HFFc6 (cell line): ENCODE measurements at regions not wholly inside any gene's neighbourhood (a gene's known extent, or its start where the extent isn't known, plus 50 kb on each side); places are given as distances from the start of the nearest gene placed in this dataset.
A peak's percentile ranks its signal among the peaks of the same experiment; 100 is the strongest.

ENCODE experiments used
- DNase-seq: peaks from one replicate; pipeline ENCODE4 v3.0.0-alpha.2; 2018
- H3K27ac Mint-ChIP-seq: 2 replicates; pipeline ENCODE4 v1.8.0; 2020; ENCODE audit warnings: mild to moderate bottlenecking, mixed read lengths
- H3K27me3 Mint-ChIP-seq: 2 replicates; pipeline ENCODE4 v1.8.0; 2021; ENCODE audit warnings: mild to moderate bottlenecking, moderate library complexity, mixed read lengths; ENCODE audit not compliant: insufficient read depth
- H3K36me3 Mint-ChIP-seq: 2 replicates; pipeline ENCODE4 v1.8.0; 2021; ENCODE audit warnings: low read depth, mixed read lengths
- H3K4me1 Mint-ChIP-seq: 2 replicates; pipeline ENCODE4 v1.8.0; 2020; ENCODE audit warnings: low read depth, mixed read lengths
- H3K4me3 Mint-ChIP-seq: 2 replicates; pipeline ENCODE4 v1.8.0; 2020; ENCODE audit warnings: mild to moderate bottlenecking, moderate library complexity, mixed read lengths
- H3K9me3 Mint-ChIP-seq: 2 replicates; pipeline ENCODE4 v1.8.0; 2020; ENCODE audit warnings: mild to moderate bottlenecking, mixed read lengths
- TF ChIP-seq, protein P1 (sequence below): fragments of 200-600 bp; sonication (generic); IDR thresholded peaks from 2 replicates; pipeline ENCODE4 v1.5.0; 2021; ENCODE audit warnings: antibody characterized with exemption, mild to moderate bottlenecking

DNA sequence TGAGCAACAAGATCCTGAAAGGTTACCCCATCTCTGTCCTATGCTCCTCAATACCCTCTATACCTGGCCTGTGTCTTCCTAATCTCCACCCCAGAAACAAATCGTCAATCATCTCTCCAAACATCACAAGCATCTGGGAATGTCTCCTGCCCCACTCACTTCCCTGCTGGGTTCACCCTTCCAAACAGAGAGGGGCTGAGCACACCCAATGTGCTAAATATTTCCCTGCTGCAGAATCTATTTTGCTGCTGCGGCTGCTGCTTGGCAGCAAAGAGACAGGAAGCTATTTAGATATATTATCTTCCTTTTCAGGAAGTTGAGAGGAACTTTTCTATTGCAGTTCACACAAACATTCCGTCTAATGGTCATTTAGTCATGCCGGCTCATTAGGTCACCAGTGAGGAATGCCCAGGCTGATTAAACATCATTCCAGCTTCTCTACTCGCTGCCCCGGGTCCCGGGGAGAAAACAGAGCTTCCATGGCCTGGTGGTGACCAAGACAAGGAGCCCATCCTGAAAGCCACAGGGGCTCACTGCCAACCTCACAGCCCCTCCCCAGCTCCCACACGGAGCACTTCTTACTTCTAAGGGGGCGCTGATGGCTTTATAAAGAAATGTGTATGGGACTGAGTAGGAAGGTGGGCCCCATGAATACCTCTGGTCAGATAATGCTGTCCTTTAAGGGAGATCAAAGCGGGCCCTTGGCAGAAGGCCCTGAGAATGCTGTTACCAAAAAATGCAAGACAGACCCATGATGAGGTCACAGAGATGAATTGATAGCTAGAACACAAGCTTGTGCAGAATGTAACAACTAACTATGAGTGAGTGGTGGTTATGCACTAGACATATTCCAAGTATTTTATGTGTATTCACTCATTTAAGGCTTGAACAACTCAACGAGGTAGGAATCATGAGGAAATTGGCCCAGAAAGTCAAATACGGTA, 218.3 kb downstream of the SOX9 start:
- no peaks in the 10 kb centered on the region for H3K36me3 Mint-ChIP-seq
- peak; percentile 96 for DNase-seq
- TF ChIP-seq, protein P1, sequence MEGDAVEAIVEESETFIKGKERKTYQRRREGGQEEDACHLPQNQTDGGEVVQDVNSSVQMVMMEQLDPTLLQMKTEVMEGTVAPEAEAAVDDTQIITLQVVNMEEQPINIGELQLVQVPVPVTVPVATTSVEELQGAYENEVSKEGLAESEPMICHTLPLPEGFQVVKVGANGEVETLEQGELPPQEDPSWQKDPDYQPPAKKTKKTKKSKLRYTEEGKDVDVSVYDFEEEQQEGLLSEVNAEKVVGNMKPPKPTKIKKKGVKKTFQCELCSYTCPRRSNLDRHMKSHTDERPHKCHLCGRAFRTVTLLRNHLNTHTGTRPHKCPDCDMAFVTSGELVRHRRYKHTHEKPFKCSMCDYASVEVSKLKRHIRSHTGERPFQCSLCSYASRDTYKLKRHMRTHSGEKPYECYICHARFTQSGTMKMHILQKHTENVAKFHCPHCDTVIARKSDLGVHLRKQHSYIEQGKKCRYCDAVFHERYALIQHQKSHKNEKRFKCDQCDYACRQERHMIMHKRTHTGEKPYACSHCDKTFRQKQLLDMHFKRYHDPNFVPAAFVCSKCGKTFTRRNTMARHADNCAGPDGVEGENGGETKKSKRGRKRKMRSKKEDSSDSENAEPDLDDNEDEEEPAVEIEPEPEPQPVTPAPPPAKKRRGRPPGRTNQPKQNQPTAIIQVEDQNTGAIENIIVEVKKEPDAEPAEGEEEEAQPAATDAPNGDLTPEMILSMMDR = no peak
- H3K9me3 Mint-ChIP-seq = no peaks in the 10 kb centered on the region
- H3K4me3 Mint-ChIP-seq = peak overlapping the region; percentile 70
- H3K4me1 Mint-ChIP-seq = peaks cover 55% of the 10 kb centered on the region
- no peaks in the 10 kb centered on the region for H3K27me3 Mint-ChIP-seq
- H3K27ac Mint-ChIP-seq = peak overlapping the region; percentile 92

DNA sequence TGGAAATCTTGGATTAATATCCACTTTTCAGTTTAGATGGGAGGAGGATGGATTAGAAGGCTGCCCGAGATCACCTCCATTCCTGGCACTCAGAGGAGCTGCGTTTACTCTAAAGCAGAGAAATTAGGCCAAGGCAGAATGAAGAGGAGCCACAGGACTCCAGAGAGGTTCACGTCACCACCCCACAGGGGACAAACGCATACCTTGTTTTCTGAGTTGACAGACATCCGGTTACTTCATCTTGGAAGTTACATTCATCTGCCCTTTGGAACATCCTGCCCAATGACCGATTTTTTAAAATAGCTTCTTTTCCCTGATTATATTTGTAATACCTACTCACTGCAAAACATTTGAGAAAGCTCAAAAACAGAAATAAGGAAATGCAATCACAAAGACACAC, 220.0 kb downstream of the SOX9 start:
- DNase-seq = no peak
- TF ChIP-seq, protein P1 = no peak
- H3K4me3 Mint-ChIP-seq = no peak overlapping the region
- H3K36me3 Mint-ChIP-seq = no peaks in the 10 kb centered on the region
- peaks cover 59% of the 10 kb centered on the region for H3K4me1 Mint-ChIP-seq
- H3K27me3 Mint-ChIP-seq = no peaks in the 10 kb centered on the region
- peak overlapping the region; percentile 92; the same call in 1 of the 2 replicates for H3K27ac Mint-ChIP-seq
- H3K9me3 Mint-ChIP-seq = no peaks in the 10 kb centered on the region

DNA sequence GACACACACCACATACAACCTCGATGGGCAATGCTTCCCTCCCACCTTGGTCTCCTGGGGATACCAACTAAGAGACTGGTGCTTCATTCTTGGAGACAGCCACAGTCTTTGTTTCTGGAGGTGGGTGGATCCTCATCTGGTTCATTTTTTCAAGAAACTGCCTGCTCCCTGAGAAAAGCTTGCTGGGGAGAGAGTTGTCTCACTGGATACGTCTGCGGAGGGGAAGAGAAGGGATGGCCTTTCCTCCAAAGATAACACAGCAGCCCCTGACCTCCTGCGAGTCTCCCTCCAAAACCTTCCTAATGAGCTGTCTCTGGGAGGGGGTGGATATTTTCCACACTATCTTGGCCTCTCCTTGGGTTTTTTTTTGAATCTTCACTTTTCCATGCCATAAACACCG, 221.2 kb downstream of the SOX9 start:
- TF ChIP-seq, protein P1 = no peak
- Mint-ChIP-seq H3K36me3 (no peaks in the 10 kb centered on the region), H3K27ac (no peak overlapping the region), H3K27me3 (no peaks in the 10 kb centered on the region), H3K4me3 (no peak overlapping the region), H3K4me1 (peaks cover 59% of the 10 kb centered on the region), H3K9me3 (no peaks in the 10 kb centered on the region)
- DNase-seq = no peak

DNA sequence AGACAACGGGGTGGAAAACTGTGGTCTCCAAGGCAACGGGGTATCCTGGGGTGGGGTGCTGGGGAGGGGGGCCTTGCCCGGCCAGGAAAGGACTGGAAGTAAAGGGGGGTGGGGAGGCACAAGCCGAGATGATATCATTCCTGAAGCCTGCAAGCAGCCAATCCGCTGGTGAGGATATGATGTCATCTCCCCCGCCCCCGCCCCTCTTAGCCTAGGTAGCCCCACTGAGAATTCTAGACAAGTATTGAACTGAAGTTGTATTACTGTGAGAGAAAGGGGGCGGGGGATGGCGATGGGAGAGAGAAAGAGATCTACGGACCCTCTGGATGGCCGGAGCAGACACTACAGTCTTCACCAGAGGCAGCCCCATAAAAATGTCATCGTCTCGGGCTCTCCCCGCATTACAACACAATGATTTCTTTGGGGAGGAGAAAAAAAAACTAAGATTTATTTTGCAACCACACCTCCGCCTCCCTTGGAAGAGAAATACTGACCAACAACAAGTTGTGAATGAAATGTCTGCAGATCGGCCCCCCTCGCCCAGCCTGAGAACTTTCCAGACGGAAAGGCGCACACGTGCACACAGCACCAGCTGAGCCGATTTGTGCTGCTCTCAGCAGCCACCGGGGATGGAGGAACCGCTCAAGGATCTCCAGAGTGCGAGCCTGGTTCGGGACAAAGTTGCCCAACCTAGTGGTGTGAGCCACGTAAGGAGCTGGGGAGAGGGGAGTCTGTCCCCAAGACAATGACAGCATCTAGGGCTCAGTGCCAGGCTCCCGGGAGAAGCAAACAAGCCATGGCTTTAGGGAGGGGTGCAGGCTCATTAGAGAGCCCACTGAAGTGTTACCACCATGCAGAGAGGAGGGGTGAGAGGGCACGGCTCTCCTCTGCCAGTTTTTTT, 222.1 kb downstream of the SOX9 start:
- no peak for DNase-seq
- Mint-ChIP-seq H3K27me3 (no peaks in the 10 kb centered on the region), H3K4me1 (peaks cover 55% of the 10 kb centered on the region), H3K9me3 (no peaks in the 10 kb centered on the region), H3K27ac (no peak overlapping the region), H3K36me3 (no peaks in the 10 kb centered on the region), H3K4me3 (no peak overlapping the region)
- TF ChIP-seq, protein P1 = no peak

DNA sequence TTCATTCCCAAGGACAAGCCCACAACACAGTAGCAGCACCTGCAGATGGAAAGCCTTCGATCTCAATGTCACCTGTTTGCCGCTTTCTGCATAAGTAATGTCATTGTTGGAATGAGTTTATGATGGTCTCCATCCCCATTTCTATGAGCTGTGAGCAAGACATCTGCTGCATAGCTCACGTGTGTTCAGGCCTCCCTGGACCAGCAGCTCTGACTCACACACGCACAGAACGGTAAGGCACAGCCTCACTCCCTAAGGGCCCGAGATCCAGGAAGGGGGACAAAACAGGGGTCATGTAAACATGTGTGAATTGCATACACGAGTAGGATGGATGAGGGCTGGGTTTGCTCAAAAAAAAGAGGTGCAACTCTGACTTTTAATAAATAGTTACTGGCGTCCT, 223.1 kb downstream of the SOX9 start:
- H3K27me3 Mint-ChIP-seq = peaks cover 2% of the 10 kb centered on the region
- no peak for DNase-seq
- H3K4me1 Mint-ChIP-seq = peaks cover 45% of the 10 kb centered on the region
- H3K9me3 Mint-ChIP-seq = no peaks in the 10 kb centered on the region
- no peaks in the 10 kb centered on the region for H3K36me3 Mint-ChIP-seq
- no peak overlapping the region for H3K27ac Mint-ChIP-seq
- TF ChIP-seq, protein P1 = no peak
- H3K4me3 Mint-ChIP-seq = no peak overlapping the region
